Globus pallidus (tissue), 1 donor: ENCODE measurements at regions not wholly inside any gene's neighbourhood (a gene's known extent, or its start where the extent isn't known, plus 50 kb on each side); places are given as distances from the start of the nearest gene placed in this dataset.

ENCODE experiments used
- DNase-seq: peaks from one replicate; pipeline ENCODE4 v3.0.0-alpha.2; 2015; ENCODE audit warnings: low spot score

- DNase-seq, result no peak
Measured at GRCh38 chr2:18651842-18652774, 62.7 kb upstream of the NT5C1B start.

DNA sequence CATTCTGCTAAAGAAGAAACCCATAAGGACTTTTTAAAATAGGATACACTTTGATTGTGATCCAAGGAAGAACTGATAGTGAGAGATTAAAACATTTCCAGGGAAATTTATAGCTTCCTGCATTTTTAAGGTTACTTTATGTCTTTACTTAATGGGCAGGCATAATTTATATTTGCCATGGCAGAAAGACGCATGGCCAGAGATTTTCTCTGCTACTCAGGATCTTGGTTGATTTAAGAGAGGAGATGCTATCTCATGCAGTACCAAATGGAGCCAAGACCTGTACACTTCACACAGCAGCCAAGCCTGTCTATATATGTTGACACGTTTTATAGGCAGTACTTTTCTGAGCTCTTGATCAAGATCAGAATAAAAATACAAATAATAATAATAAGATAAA is 60.9 kb upstream of the NT5C1B start:
- no peak for DNase-seq

- DNase-seq, result no peak
Measured at GRCh38 chr2:18649502-18650135, 60.2 kb upstream of the NT5C1B start.

DNA sequence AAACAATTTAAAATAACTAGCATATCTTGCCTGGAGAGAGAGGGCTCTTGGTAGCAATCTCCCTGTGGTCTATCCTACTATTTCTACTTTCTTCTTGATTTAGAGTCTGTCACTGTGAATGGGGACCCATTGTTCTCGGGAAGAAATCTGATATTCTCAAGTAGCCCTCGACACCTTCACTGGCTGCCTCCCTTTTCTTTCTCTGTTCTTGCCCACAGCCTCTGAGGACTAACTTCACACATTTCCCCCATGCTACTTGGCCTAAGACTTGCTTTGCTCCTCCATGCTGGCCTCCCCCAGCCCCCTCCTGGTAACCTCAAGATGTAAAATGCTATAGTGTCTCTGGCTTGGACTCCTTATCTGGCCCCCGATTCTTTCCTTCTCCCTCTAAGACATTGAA is 58.8 kb upstream of the NT5C1B start:
- no peak for DNase-seq

- DNase-seq, result no peak
Measured at GRCh38 chr2:18647731-18648130, 58.4 kb upstream of the NT5C1B start.

DNA sequence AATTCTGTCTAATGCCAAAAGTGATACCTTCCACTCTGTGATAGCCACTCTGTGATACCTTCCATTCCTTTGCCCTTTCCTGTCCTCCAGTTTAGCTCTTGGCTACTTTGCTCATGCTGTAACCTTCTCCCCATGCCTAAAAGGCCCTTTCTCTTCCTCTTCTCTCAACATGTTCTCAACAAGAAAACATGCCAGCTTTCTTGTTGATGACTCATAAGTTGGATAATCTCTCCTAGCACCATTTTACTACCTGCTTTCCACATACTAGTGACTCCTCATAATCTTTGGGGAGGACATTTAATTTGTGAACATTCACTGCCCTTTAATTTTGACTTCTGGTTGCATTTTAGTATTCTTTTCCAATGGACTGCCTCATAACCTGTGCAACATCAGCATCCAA is 55.9 kb upstream of the NT5C1B start:
- no peak for DNase-seq

DNA sequence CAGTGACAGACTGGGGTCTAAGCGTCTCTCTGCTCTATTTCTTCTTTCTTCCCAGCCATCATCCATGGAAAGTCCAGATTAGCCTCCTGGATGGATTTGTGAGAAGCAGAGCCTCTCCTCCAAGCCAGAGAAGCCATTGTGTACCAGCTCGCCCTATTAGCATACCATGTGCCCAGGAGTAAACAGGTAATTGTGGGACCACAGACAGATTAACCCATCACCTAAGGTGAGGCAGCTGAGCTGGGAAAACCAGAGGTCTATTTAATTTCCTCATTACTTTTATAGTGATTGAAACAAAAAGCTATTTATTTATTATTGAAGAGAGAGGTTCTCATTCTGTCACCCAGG is 54.7 kb upstream of the NT5C1B start:
- DNase-seq, result no peak

GRCh38 chr2:18643326-18644114 is 54.2 kb upstream of the NT5C1B start:
- no peak for DNase-seq

GRCh38 chr2:18641823-18642222 is 52.5 kb upstream of the NT5C1B start:
- no peak for DNase-seq

DNA sequence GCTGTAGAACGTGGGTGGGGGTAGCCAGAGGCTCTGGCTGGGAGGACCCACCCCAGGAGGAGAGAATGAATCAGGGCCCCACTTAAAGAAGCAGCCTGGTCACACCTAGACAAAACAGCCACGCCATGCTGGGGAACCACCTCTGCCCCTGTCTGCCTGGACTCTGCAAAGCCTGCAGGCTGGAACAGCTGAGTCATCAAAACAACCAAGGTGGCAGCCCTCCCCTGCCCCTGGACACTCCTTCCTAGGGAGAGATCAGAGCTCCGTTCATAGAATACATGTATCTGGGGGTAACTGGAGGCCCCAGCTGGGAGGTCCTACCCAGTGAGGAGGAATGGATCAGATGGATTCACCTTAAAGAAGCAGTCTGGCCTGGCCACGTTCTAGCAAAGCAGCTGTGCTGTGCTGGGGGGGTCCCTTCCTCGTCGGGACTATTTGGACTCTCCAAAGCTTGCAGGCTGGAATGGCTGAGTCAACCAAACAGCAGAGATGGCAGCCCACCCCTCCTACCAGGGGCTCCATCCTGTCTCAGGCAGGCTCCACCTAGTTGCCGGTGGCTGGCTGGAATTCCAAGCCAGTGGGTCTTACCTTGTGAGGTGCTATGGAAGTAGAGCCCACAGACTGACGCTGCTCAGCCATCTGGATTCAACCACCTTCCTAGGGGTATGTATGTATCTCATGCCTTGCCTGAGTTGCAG is 50.5 kb upstream of the NT5C1B start:
- no peak for DNase-seq
